ENCODE measurements at regions not wholly inside any gene's neighbourhood (a gene's known extent, or its start where the extent isn't known, plus 50 kb on each side); places are given as distances from the start of the nearest gene placed in this dataset.

GRCh38 chr11:57082125-57082524 lies 93.4 kb downstream of the OR5AK2 start:
- H3K18ac ChIP-seq (ENCODE audit: insufficient read length, low read depth, low read length) = no peak overlapping the region
- Mint-ChIP-seq H3K27ac (no peak overlapping the region), H3K4me3 (no peak overlapping the region), H3K27me3 (ENCODE audit: low read depth) (peaks cover 3% of the 10 kb centered on the region; the same call in 1 of the 2 replicates), H3K4me1 (peaks cover 6% of the 10 kb centered on the region in 2 experiments; a peak in 1 of 4 replicates), H3K36me3 (ENCODE audit: insufficient read depth in 1 of 3, low read depth in 3 of 3) (peaks cover 0 to 2% (median 0%) of the 10 kb centered on the region in 3 experiments; a peak in 3 of 7 replicates), H3K9me3 (peaks cover 0 to 3% of the 10 kb centered on the region in 2 experiments; a peak in 2 of 5 replicates)
- no peak overlapping the region for H2AK5ac ChIP-seq (ENCODE audit: insufficient read length, low read length)
- no peak overlapping the region for H2BK20ac ChIP-seq (ENCODE audit: low read depth, low read length, poor library complexity, severe bottlenecking)
- no peak overlapping the region for H2BK5ac ChIP-seq (ENCODE audit: insufficient read length, low read length)
- no peak for DNase-seq
- H3K27me3 ChIP-seq (ENCODE audit: insufficient read depth, low read length) = no peaks in the 10 kb centered on the region
- H2AFZ ChIP-seq (ENCODE audit: low read length) = no peak overlapping the region
- H3T11ph ChIP-seq (ENCODE audit: low read length) = no peak overlapping the region
- H2BK12ac ChIP-seq (ENCODE audit: insufficient read length, low read depth, low read length) = no peak overlapping the region
- H3K9ac ChIP-seq (ENCODE audit: extremely low read depth, insufficient read length, low read length) = no peak overlapping the region
- no peak overlapping the region for H4K91ac ChIP-seq (ENCODE audit: insufficient read length, low read depth, low read length)
- no peaks in the 10 kb centered on the region for H3K79me1 ChIP-seq (ENCODE audit: insufficient read depth, low read depth, low read length, poor library complexity, severe bottlenecking)
- H3K4me2 ChIP-seq (ENCODE audit: insufficient read depth, insufficient read length, low read length) = no peak overlapping the region
- WGBS (ENCODE audit: extremely low coverage, insufficient read length, low lambda C conversion rate) = no CpG with 5 or more reads among the region's 1 CpG
- H3K9me3 ChIP-seq (ENCODE audit: control insufficient read depth, low read depth, low read length) = no peaks in the 10 kb centered on the region
- no peak overlapping the region for H3K27ac ChIP-seq (ENCODE audit: insufficient read length, low read depth, low read length)
- no peaks in the 10 kb centered on the region for H3K4me1 ChIP-seq (ENCODE audit: insufficient read depth, low read length)
- no peak overlapping the region for H3K4ac ChIP-seq (ENCODE audit: low read depth, low read length)
- no peak overlapping the region for H3K14ac ChIP-seq (ENCODE audit: insufficient read depth, low read length)
- no peak overlapping the region for H2BK15ac ChIP-seq (ENCODE audit: low read depth, low read length)
- no peak overlapping the region for H4K8ac ChIP-seq (replicated peaks; ENCODE audit: insufficient read length, low read depth, low read length)
- TF ChIP-seq CTCF (conservative IDR thresholded peaks at IDR 0.05) = no peak
- H3K56ac ChIP-seq (ENCODE audit: insufficient read length, low read depth, low read length) = no peak overlapping the region
- H4K20me1 ChIP-seq (ENCODE audit: control insufficient read depth, insufficient read depth, insufficient read length) = no peaks in the 10 kb centered on the region
- no peak overlapping the region for H4K5ac ChIP-seq (ENCODE audit: insufficient read length, low read depth, low read length)
- H2BK120ac ChIP-seq (ENCODE audit: low read depth, low read length, poor library complexity, severe bottlenecking) = no peak overlapping the region
- H3K23me2 ChIP-seq (ENCODE audit: insufficient read length, low read depth, low read length, poor library complexity, severe bottlenecking) = no peaks in the 10 kb centered on the region
- no peaks in the 10 kb centered on the region for H3K79me2 ChIP-seq (ENCODE audit: insufficient read depth, low read length)
- H3K23ac ChIP-seq (ENCODE audit: insufficient read length, low read depth, low read length) = no peak overlapping the region
